Chondrocyte (in vitro differentiated cells): ENCODE measurements at regions not wholly inside any gene's neighbourhood (a gene's known extent, or its start where the extent isn't known, plus 50 kb on each side); places are given as distances from the start of the nearest gene placed in this dataset.

Experiments used
- DNase-seq: peaks from one replicate; pipeline ENCODE4 v3.0.0; 2021; ENCODE audit warnings: mixed read lengths, low spot score
- H3K27ac Mint-ChIP-seq: one replicate; pipeline ENCODE4 v1.8.0; 2021; ENCODE audit warnings: mild to moderate bottlenecking, moderate library complexity, mixed read lengths; ENCODE audit not compliant: unreplicated experiment
- H3K27me3 Mint-ChIP-seq: 2 replicates; pipeline ENCODE4 v1.8.0; 2021; ENCODE audit warnings: low read depth, mixed read lengths
- H3K36me3 Mint-ChIP-seq: 2 replicates; pipeline ENCODE4 v1.8.0; 2021; ENCODE audit warnings: low read depth, mixed read lengths
- H3K4me1 Mint-ChIP-seq: 2 replicates; pipeline ENCODE4 v1.8.0; 2021; ENCODE audit warnings: low read depth, mild to moderate bottlenecking, mixed read lengths
- H3K4me3 Mint-ChIP-seq: one replicate; pipeline ENCODE4 v1.8.0; 2021; ENCODE audit warnings: mild to moderate bottlenecking, moderate library complexity, mixed read lengths; ENCODE audit not compliant: unreplicated experiment
- H3K9me3 Mint-ChIP-seq: 2 replicates; pipeline ENCODE4 v1.8.0; 2021; ENCODE audit warnings: low read depth, mixed read lengths
- CTCF ChIP-seq: fragments of 200-600 bp; sonication (generic); IDR thresholded peaks from 2 replicates; pipeline ENCODE4 v1.5.0; 2021; ENCODE audit warnings: antibody characterized with exemption, mild to moderate bottlenecking, moderate library complexity

- no peak overlapping the region for H3K27ac Mint-ChIP-seq
- no peak overlapping the region for H3K4me3 Mint-ChIP-seq
- peaks cover 17% of the 10 kb centered on the region for H3K4me1 Mint-ChIP-seq
- peaks cover 6% of the 10 kb centered on the region for H3K9me3 Mint-ChIP-seq
- H3K36me3 Mint-ChIP-seq, result no peaks in the 10 kb centered on the region
- H3K27me3 Mint-ChIP-seq, result no peaks in the 10 kb centered on the region
- no peak for DNase-seq
- TF ChIP-seq CTCF, result no peak
Measured at GRCh38 chr10:3439183-3439582, 266.6 kb upstream of the PITRM1 start.

- no peaks in the 10 kb centered on the region for H3K36me3 Mint-ChIP-seq
- no peak overlapping the region for H3K27ac Mint-ChIP-seq
- no peaks in the 10 kb centered on the region for H3K27me3 Mint-ChIP-seq
- no peak for TF ChIP-seq CTCF
- DNase-seq, result no peak
- peaks cover 6% of the 10 kb centered on the region for H3K9me3 Mint-ChIP-seq
- peaks cover 17% of the 10 kb centered on the region for H3K4me1 Mint-ChIP-seq
- H3K4me3 Mint-ChIP-seq, result no peak overlapping the region
Measured at GRCh38 chr10:3438606-3439005, 266.0 kb upstream of the PITRM1 start.

GRCh38 chr10:3435671-3436070 is 263.1 kb upstream of the PITRM1 start:
- no peaks in the 10 kb centered on the region for H3K27me3 Mint-ChIP-seq
- H3K4me3 Mint-ChIP-seq, result no peak overlapping the region
- H3K27ac Mint-ChIP-seq, result no peak overlapping the region
- peaks cover 22% of the 10 kb centered on the region for H3K4me1 Mint-ChIP-seq
- peaks cover 7% of the 10 kb centered on the region for H3K9me3 Mint-ChIP-seq
- no peak for DNase-seq
- TF ChIP-seq CTCF, result no peak
- no peaks in the 10 kb centered on the region for H3K36me3 Mint-ChIP-seq

- Mint-ChIP-seq H3K4me3 (no peak overlapping the region), H3K36me3 (no peaks in the 10 kb centered on the region), H3K9me3 (peaks cover 4% of the 10 kb centered on the region), H3K27ac (no peak overlapping the region), H3K27me3 (no peaks in the 10 kb centered on the region), H3K4me1 (peaks cover 22% of the 10 kb centered on the region)
- DNase-seq, result no peak
- no peak for TF ChIP-seq CTCF
Measured at GRCh38 chr10:3433988-3434387, 261.4 kb upstream of the PITRM1 start.

- peaks cover 22% of the 10 kb centered on the region for H3K4me1 Mint-ChIP-seq
- no peak overlapping the region for H3K4me3 Mint-ChIP-seq
- no peak overlapping the region for H3K27ac Mint-ChIP-seq
- H3K9me3 Mint-ChIP-seq, result peaks cover 3% of the 10 kb centered on the region
- no peaks in the 10 kb centered on the region for H3K36me3 Mint-ChIP-seq
- no peaks in the 10 kb centered on the region for H3K27me3 Mint-ChIP-seq
- no peak for TF ChIP-seq CTCF
- DNase-seq, result no peak
Measured at GRCh38 chr10:3433131-3433530, 260.5 kb upstream of the PITRM1 start.
